Nephron progenitor cell (in vitro differentiated cells): ENCODE measurements at regions not wholly inside any gene's neighbourhood (a gene's known extent, or its start where the extent isn't known, plus 50 kb on each side); places are given as distances from the start of the nearest gene placed in this dataset.
A peak's percentile ranks its signal among the peaks of the same experiment; 100 is the strongest.

ENCODE experiments used
- DNase-seq: peaks from one replicate; pipeline ENCODE4 v3.0.0; 2021
- H3K27ac Mint-ChIP-seq: 2 replicates; pipeline ENCODE4 v1.8.0; 2021; ENCODE audit warnings: mild to moderate bottlenecking, moderate library complexity, mixed read lengths
- H3K27me3 Mint-ChIP-seq: 2 replicates; pipeline ENCODE4 v1.8.0; 2021; ENCODE audit warnings: mild to moderate bottlenecking, low read depth, mixed read lengths; ENCODE audit not compliant: poor library complexity
- H3K36me3 Mint-ChIP-seq: 2 replicates; pipeline ENCODE4 v1.8.0; 2021; ENCODE audit warnings: low read depth, mixed read lengths
- H3K4me1 Mint-ChIP-seq: 2 replicates; pipeline ENCODE4 v1.8.0; 2021; ENCODE audit warnings: mixed read lengths
- H3K4me3 Mint-ChIP-seq: 2 replicates; pipeline ENCODE4 v1.8.0; 2021; ENCODE audit warnings: mild to moderate bottlenecking, moderate library complexity, mixed read lengths
- H3K9me3 Mint-ChIP-seq: 2 replicates; pipeline ENCODE4 v1.8.0; 2021; ENCODE audit warnings: mild to moderate bottlenecking, moderate library complexity, mixed read lengths
- CTCF ChIP-seq: fragments of 200-600 bp; sonication (generic); IDR thresholded peaks from 2 replicates; pipeline ENCODE4 v1.5.0; 2021; ENCODE audit warnings: antibody characterized with exemption

GRCh38 chr1:232414100-232414499, 215.8 kb downstream of the SIPA1L2 start:
- TF ChIP-seq CTCF: no peak
- Mint-ChIP-seq H3K4me3 (no peak overlapping the region), H3K4me1 (peaks cover 12% of the 10 kb centered on the region), H3K9me3 (peaks cover 15% of the 10 kb centered on the region), H3K27ac (peak overlapping the region; percentile 42), H3K27me3 (peaks cover 4% of the 10 kb centered on the region), H3K36me3 (peaks cover 41% of the 10 kb centered on the region)
- DNase-seq: no peak

DNA sequence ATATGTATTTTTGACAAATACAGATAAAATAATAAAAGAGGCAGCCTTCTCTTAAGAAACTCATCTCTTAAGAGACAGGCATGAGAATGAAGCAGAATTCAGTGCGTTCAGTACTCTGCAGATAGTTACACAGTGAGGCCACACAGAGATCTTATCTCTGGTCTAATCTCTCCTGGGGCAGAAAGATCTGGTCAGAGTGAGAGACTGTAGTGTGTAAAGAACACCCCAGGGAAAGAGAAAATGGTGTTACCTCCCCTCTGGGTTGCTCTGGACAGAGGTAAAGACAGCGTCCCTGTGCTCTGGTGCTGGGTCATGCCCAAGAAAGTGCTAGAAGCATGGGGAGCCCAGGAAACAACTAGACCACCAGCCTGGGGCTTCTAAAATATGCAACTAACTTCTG, 216.3 kb downstream of the SIPA1L2 start:
- Mint-ChIP-seq H3K9me3 (peaks cover 16% of the 10 kb centered on the region), H3K4me3 (no peak overlapping the region), H3K4me1 (peaks cover 12% of the 10 kb centered on the region), H3K27ac (no peak overlapping the region), H3K36me3 (peaks cover 41% of the 10 kb centered on the region), H3K27me3 (peaks cover 4% of the 10 kb centered on the region)
- no peak for DNase-seq
- no peak for TF ChIP-seq CTCF

DNA sequence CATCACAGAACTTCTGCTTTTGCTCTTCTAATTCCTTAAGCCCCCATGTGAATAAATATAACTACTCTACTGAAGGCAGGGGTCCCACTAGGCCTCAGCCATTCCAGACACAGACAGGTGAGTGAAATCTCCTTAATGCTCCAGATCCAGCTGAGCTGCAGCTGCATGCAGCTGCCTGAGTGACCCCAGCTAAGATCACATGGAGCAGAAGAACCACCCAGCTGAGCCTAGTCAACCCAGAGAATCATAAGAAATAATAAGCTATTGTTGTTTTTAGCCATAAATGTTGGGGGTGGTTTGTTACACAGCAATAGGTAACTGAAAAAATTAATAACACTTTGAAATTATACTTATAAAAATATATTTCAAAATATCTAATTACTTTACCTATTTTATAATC, 220.3 kb downstream of the SIPA1L2 start:
- Mint-ChIP-seq H3K27me3 (no peaks in the 10 kb centered on the region), H3K9me3 (peaks cover 16% of the 10 kb centered on the region), H3K36me3 (peaks cover 48% of the 10 kb centered on the region), H3K4me3 (no peak overlapping the region), H3K27ac (no peak overlapping the region), H3K4me1 (no peaks in the 10 kb centered on the region)
- DNase-seq: no peak
- no peak for TF ChIP-seq CTCF

- no peak for DNase-seq
- Mint-ChIP-seq H3K4me1 (no peaks in the 10 kb centered on the region), H3K27me3 (no peaks in the 10 kb centered on the region), H3K36me3 (peaks cover 51% of the 10 kb centered on the region), H3K4me3 (no peak overlapping the region), H3K9me3 (peaks cover 16% of the 10 kb centered on the region), H3K27ac (no peak overlapping the region)
- TF ChIP-seq CTCF: no peak
Observed at GRCh38 chr1:232407120-232407519, 222.8 kb downstream of the SIPA1L2 start.

GRCh38 chr1:232405781-232406180, 224.2 kb downstream of the SIPA1L2 start:
- Mint-ChIP-seq H3K36me3 (peaks cover 54% of the 10 kb centered on the region), H3K4me3 (no peak overlapping the region), H3K9me3 (peaks cover 16% of the 10 kb centered on the region), H3K4me1 (no peaks in the 10 kb centered on the region), H3K27me3 (peaks cover 2% of the 10 kb centered on the region), H3K27ac (no peak overlapping the region)
- no peak for TF ChIP-seq CTCF
- no peak for DNase-seq

- no peak overlapping the region for H3K4me3 Mint-ChIP-seq
- no peaks in the 10 kb centered on the region for H3K4me1 Mint-ChIP-seq
- TF ChIP-seq CTCF: no peak
- H3K36me3 Mint-ChIP-seq: peaks cover 54% of the 10 kb centered on the region
- H3K9me3 Mint-ChIP-seq: peaks cover 10% of the 10 kb centered on the region
- DNase-seq: no peak
- H3K27me3 Mint-ChIP-seq: peaks cover 2% of the 10 kb centered on the region
- no peak overlapping the region for H3K27ac Mint-ChIP-seq
Observed at GRCh38 chr1:232404981-232405731, 224.8 kb downstream of the SIPA1L2 start.
